HCT116 (cell line): ENCODE measurements at regions not wholly inside any gene's neighbourhood (a gene's known extent, or its start where the extent isn't known, plus 50 kb on each side); places are given as distances from the start of the nearest gene placed in this dataset.

Source experiments
- ATAC-seq: fragments of 200-7000 bp; cut with Tn5 transposase; 2 replicates; pipeline ENCODE4 v1.9.1; 2020; ENCODE audit warnings: mild to moderate bottlenecking, moderate library complexity
- BruUV-seq: library from RNA; stranded (reverse); fragments of 400-500 nt; replicated peaks from 2 replicates; lab custom pipeline; 2021; lab: Mats Ljungman, UMichigan
- CTCF ChIA-PET: fragments of 300-600 bp; sonication (Branson Sonifier 250); formaldehyde crosslinking; loops from one replicate; lab custom pipeline; 2021; ENCODE audit warnings: antibody characterized with exemption; lab: Charles Lee
- POLR2A ChIA-PET: fragments of 300-600, 350-600 bp; sonication (Branson Sonifier 250); formaldehyde crosslinking; loops from one replicate; lab custom pipeline; 2021; ENCODE audit warnings: antibody characterized with exemption; lab: Charles Lee
- RAD21 ChIA-PET, 2 experiments: fragments of 300-600 bp; sonication (Branson Sonifier 250); formaldehyde crosslinking; loops; one replicate each; lab custom pipeline; 2023; ENCODE audit warnings: low total read pairs in 2 of 2; ENCODE audit not compliant: uncharacterized antibody in 2 of 2, unreplicated experiment in 2 of 2, low non-redundant PET in 1 of 2; lab: Charles Lee
- DNase-seq: peaks from one replicate; pipeline ENCODE4 v3.0.0-alpha.2; 2010; ENCODE audit warnings: low read depth, low spot score
- H2AFZ ChIP-seq: fragments of 200-600 bp; shearing (Covaris generic), sonication (generic); 2 replicates; pipeline ENCODE4 v1.6.1; 2017; ENCODE audit warnings: low read depth, mixed run types, mixed read lengths, antibody characterized with exemption, low read length; ENCODE audit not compliant: poor library complexity, severe bottlenecking
- H3K27ac ChIP-seq: 2 replicates; pipeline ENCODE4 v1.5.1; 2012; ENCODE audit warnings: low read depth, low read length
- H3K27me3 ChIP-seq: fragments of 200-600 bp; sonication (generic); 2 replicates; pipeline ENCODE4 v1.6.1; 2016; ENCODE audit warnings: mixed run types, low read length, mixed read lengths; ENCODE audit not compliant: insufficient read depth
- H3K36me3 ChIP-seq, 2 experiments: fragments of 200-500 bp in 1 of 2; fragments of 200-600 bp in 1 of 2; sonication (Bioruptor generic) in 1 of 2; sonication (generic) in 1 of 2; 2 replicates each; pipeline versions ENCODE4 v1.5.1 to v1.6.1; 2014 to 2016; ENCODE audit warnings: low read length in 2 of 2, inconsistent platforms in 1 of 2, mixed read lengths in 1 of 2, mixed run types in 1 of 2; ENCODE audit not compliant: insufficient read depth in 2 of 2, control insufficient read depth in 1 of 2
- H3K4me1 ChIP-seq, 2 experiments: fragments of 200-600 bp in 1 of 2; sonication (generic) in 1 of 2; 2 replicates each; pipeline versions ENCODE4 v1.5.1 to v1.6.1; 2012 to 2017; ENCODE audit warnings: low read length in 2 of 2, inconsistent platforms in 1 of 2, mild to moderate bottlenecking in 1 of 2, mixed read lengths in 1 of 2, mixed run types in 1 of 2, moderate library complexity in 1 of 2; ENCODE audit not compliant: insufficient read depth in 2 of 2, control insufficient read depth in 1 of 2
- H3K4me2 ChIP-seq: fragments of 200-600 bp; sonication (generic); 2 replicates; pipeline ENCODE4 v1.6.1; 2017; ENCODE audit warnings: mixed run types, low read length, mixed read lengths
- H3K4me3 ChIP-seq, 2 experiments: fragments of 200-600 bp in 1 of 2; sonication (generic) in 1 of 2; replicated peaks in 1 of 2; 2 replicates each; pipeline ENCODE4 v1.5.1; 2011 to 2016; ENCODE audit warnings: low read length in 2 of 2, control low read depth in 1 of 2, low read depth in 1 of 2, mild to moderate bottlenecking in 1 of 2, mixed read lengths in 1 of 2, mixed run types in 1 of 2
- H3K79me2 ChIP-seq: fragments of 200-600 bp; sonication (generic); 2 replicates; pipeline ENCODE4 v1.6.1; 2017; ENCODE audit warnings: mild to moderate bottlenecking, mixed run types, low read length, moderate library complexity, mixed read lengths; ENCODE audit not compliant: insufficient read depth
- H3K9ac ChIP-seq: fragments of 200-600 bp; sonication (generic); 2 replicates; pipeline ENCODE4 v1.6.1; 2016; ENCODE audit warnings: low read length, mixed read lengths
- H3K9me2 ChIP-seq: fragments of 200-600 bp; sonication (generic), shearing (Covaris generic); 2 replicates; pipeline ENCODE4 v1.6.1; 2017; ENCODE audit warnings: mixed run types, mild to moderate bottlenecking, moderate library complexity; ENCODE audit not compliant: insufficient read depth
- H3K9me3 ChIP-seq, 2 experiments: fragments of 200-500 bp in 1 of 2; fragments of 200-600 bp in 1 of 2; sonication (Bioruptor generic) in 1 of 2; sonication (generic) in 1 of 2; 2 replicates each; pipeline ENCODE4 v1.6.1; 2014 to 2017; ENCODE audit warnings: low read length in 2 of 2, mixed read lengths in 2 of 2, inconsistent platforms in 1 of 2, low read depth in 1 of 2, mild to moderate bottlenecking in 1 of 2, mixed run types in 1 of 2, moderate library complexity in 1 of 2; ENCODE audit not compliant: control insufficient read depth in 1 of 2, insufficient read depth in 1 of 2
- H4K20me1 ChIP-seq: fragments of 200-600 bp; sonication (generic), shearing (Covaris generic); 2 replicates; pipeline ENCODE4 v1.6.1; 2017; ENCODE audit warnings: mixed run types, mild to moderate bottlenecking, moderate library complexity; ENCODE audit not compliant: insufficient read depth
- ATF3 ChIP-seq: IDR thresholded peaks from 2 replicates; pipeline ENCODE4 v1.6.1; 2012
- CBX3 ChIP-seq: IDR thresholded peaks from 2 replicates; pipeline ENCODE4 v1.6.1; 2012; ENCODE audit warnings: low read depth
- CEBPB ChIP-seq: IDR thresholded peaks from 2 replicates; pipeline ENCODE4 v1.6.1; 2012; ENCODE audit warnings: low read depth
- EGR1 ChIP-seq: IDR thresholded peaks from 2 replicates; pipeline ENCODE4 v1.6.1; 2012; ENCODE audit warnings: low read depth
- ELF1 ChIP-seq: IDR thresholded peaks from 2 replicates; pipeline ENCODE4 v1.6.1; 2012; ENCODE audit warnings: low read depth, borderline replicate concordance
- EZH2 ChIP-seq: fragments of 200-600 bp; sonication (generic); IDR thresholded peaks from 2 replicates; pipeline ENCODE4 v1.6.1; 2017; ENCODE audit warnings: antibody characterized with exemption, mixed run types
- EZH2phosphoT487 ChIP-seq: fragments of 200-600 bp; IDR thresholded peaks from 2 replicates; pipeline ENCODE4 v1.6.1; 2018; ENCODE audit warnings: antibody characterized with exemption, borderline replicate concordance
- FOSL1 ChIP-seq: IDR thresholded peaks from 2 replicates; pipeline ENCODE4 v1.6.1; 2012; ENCODE audit warnings: low read depth
- JUND ChIP-seq: IDR thresholded peaks from 2 replicates; pipeline ENCODE4 v1.6.1; 2012
- MAX ChIP-seq: IDR thresholded peaks from 2 replicates; pipeline ENCODE4 v1.6.1; 2012
- POLR2A ChIP-seq: IDR thresholded peaks from 2 replicates; pipeline ENCODE4 v1.7.0; 2011; ENCODE audit warnings: borderline replicate concordance; ENCODE audit not compliant: insufficient read depth, insufficient read length; ENCODE audit errors: extremely low read depth
- POLR2AphosphoS5 ChIP-seq: IDR thresholded peaks from 2 replicates; pipeline ENCODE4 v1.6.1; 2011; ENCODE audit warnings: mild to moderate bottlenecking, low read depth, low read length, moderate library complexity
- SIN3A ChIP-seq: IDR thresholded peaks from 2 replicates; pipeline ENCODE4 v1.6.1; 2012; ENCODE audit warnings: low read depth
- SP1 ChIP-seq: IDR thresholded peaks from 2 replicates; pipeline ENCODE4 v1.6.1; 2012; ENCODE audit warnings: low read depth
- SRF ChIP-seq: IDR thresholded peaks from 2 replicates; pipeline ENCODE4 v1.6.1; 2012; ENCODE audit warnings: low read depth
- TCF7L2 ChIP-seq: IDR thresholded peaks from 2 replicates; pipeline ENCODE4 v1.7.0; 2011; ENCODE audit warnings: borderline replicate concordance, inconsistent platforms; ENCODE audit not compliant: insufficient read depth, insufficient read length; ENCODE audit errors: extremely low read depth
- YY1 ChIP-seq: IDR thresholded peaks from 2 replicates; pipeline ENCODE4 v1.6.1; 2011; ENCODE audit warnings: low read length, low read depth, moderate library complexity, mild to moderate bottlenecking; ENCODE audit not compliant: insufficient replicate concordance; ENCODE audit errors: extremely low read depth
- ZFX ChIP-seq: fragments of 450-650 bp; IDR thresholded peaks from 2 replicates; pipeline ENCODE4 v1.6.1; 2017
- intact Hi-C: fragments of 100-400 bp; cut with micrococcal nuclease; formaldehyde crosslinking; loops from 2 replicates; pipeline ENCODE4 v1.10.0; 2022
- TF ChIP-seq, protein P1 (sequence below): IDR thresholded peaks from 2 replicates; pipeline ENCODE4 v1.6.1; 2011; ENCODE audit warnings: mild to moderate bottlenecking, low read length, moderate library complexity; ENCODE audit not compliant: insufficient replicate concordance; ENCODE audit errors: extremely low read depth
- TF ChIP-seq, protein P2 (sequence below), 3 experiments: fragments of 200-600 bp in 1 of 3; sonication (generic) in 1 of 3; IDR thresholded peaks in 2 of 3; conservative IDR thresholded peaks in 1 of 3; 2 replicates each; pipeline ENCODE4 v1.5.1; 2012 to 2017; ENCODE audit warnings: low read depth in 2 of 3, low read length in 2 of 3, antibody characterized with exemption in 1 of 3, borderline replicate concordance in 1 of 3, control low read depth in 1 of 3, mild to moderate bottlenecking in 1 of 3, mixed read lengths in 1 of 3, mixed run types in 1 of 3, moderate library complexity in 1 of 3; ENCODE audit not compliant: insufficient read depth in 1 of 3

DNA sequence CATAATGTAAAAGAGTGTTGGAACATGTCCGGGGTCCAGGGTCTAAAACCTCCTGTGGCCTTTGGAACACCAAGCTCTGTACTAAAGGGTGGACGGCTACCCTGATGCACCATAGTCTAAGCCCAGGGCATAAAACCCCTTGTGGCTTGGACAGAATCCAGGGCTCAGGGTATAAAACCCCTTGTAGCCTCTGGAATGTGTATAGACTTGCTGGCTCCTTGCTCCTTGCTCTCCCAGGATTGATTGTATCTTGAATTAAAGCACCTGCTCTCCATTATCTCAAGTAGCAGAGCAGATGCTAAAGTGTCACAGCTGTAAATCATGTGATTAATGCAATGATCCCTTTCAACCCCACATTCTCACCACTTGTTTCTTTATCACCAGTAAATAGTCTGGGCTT lies 556.5 kb downstream of the LRFN5 start (continued):
- TF ChIP-seq, protein P1, sequence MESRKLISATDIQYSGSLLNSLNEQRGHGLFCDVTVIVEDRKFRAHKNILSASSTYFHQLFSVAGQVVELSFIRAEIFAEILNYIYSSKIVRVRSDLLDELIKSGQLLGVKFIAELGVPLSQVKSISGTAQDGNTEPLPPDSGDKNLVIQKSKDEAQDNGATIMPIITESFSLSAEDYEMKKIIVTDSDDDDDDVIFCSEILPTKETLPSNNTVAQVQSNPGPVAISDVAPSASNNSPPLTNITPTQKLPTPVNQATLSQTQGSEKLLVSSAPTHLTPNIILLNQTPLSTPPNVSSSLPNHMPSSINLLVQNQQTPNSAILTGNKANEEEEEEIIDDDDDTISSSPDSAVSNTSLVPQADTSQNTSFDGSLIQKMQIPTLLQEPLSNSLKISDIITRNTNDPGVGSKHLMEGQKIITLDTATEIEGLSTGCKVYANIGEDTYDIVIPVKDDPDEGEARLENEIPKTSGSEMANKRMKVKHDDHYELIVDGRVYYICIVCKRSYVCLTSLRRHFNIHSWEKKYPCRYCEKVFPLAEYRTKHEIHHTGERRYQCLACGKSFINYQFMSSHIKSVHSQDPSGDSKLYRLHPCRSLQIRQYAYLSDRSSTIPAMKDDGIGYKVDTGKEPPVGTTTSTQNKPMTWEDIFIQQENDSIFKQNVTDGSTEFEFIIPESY = no peak
- TF ChIP-seq SP1 = no peak

DNA sequence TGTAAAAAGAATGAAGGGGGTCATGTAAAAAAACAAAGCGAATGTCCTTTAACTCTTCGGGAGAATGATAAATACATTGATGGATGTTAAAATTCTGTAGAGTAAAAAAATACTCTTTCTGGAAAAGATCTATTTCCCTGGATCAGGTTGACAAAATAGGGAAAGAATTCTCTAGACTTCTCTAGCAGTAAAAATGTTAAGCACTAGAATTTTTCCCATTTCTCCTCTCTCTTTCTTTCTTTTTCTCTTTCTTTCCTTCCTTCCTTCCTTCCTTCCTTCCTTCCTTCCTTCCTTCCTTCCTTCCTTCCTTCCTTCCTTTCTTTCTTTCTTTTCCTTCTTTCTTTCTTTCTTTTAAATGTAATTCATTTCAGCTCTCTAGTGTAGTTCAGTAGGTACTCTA lies 552.5 kb downstream of the LRFN5 start:
- H3K9me3 ChIP-seq = peaks cover 0 to 3% of the 10 kb centered on the region in 2 experiments; a peak in 1 of 4 replicates
- intact Hi-C loops = no loop called here
- CTCF ChIA-PET = no interaction called here
- H4K20me1 ChIP-seq = no peaks in the 10 kb centered on the region
- H3K36me3 ChIP-seq = no peaks in the 10 kb centered on the region
- H3K4me3 ChIP-seq = no peak overlapping the region
- H3K9ac ChIP-seq = no peak overlapping the region
- BruUV-seq = no TSS peak
- RAD21 ChIA-PET = no interaction called here
- no peaks in the 10 kb centered on the region for H3K9me2 ChIP-seq
- H3K4me2 ChIP-seq = no peak overlapping the region
- H3K79me2 ChIP-seq = no peaks in the 10 kb centered on the region
- DNase-seq (no peak), ATAC-seq (no peak)
- no peak overlapping the region for H3K27ac ChIP-seq
- POLR2A ChIA-PET = no interaction called here
- H3K27me3 ChIP-seq = no peaks in the 10 kb centered on the region
- no peak overlapping the region for H2AFZ ChIP-seq
- no peaks in the 10 kb centered on the region for H3K4me1 ChIP-seq
- TF ChIP-seq ELF1 (no peak), EZH2phosphoT487 (no peak), EZH2 (no peak), CEBPB (no peak), MAX (no peak), JUND (no peak), ZFX (no peak), SP1 (no peak), SRF (no peak), CBX3 (no peak), SIN3A (no peak), FOSL1 (no peak), YY1 (no peak), EGR1 (no peak), POLR2AphosphoS5 (no peak), TCF7L2 (no peak), ATF3 (no peak), POLR2A (no peak)
- TF ChIP-seq, protein P2, sequence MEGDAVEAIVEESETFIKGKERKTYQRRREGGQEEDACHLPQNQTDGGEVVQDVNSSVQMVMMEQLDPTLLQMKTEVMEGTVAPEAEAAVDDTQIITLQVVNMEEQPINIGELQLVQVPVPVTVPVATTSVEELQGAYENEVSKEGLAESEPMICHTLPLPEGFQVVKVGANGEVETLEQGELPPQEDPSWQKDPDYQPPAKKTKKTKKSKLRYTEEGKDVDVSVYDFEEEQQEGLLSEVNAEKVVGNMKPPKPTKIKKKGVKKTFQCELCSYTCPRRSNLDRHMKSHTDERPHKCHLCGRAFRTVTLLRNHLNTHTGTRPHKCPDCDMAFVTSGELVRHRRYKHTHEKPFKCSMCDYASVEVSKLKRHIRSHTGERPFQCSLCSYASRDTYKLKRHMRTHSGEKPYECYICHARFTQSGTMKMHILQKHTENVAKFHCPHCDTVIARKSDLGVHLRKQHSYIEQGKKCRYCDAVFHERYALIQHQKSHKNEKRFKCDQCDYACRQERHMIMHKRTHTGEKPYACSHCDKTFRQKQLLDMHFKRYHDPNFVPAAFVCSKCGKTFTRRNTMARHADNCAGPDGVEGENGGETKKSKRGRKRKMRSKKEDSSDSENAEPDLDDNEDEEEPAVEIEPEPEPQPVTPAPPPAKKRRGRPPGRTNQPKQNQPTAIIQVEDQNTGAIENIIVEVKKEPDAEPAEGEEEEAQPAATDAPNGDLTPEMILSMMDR (IDR thresholded peaks at IDR 0.05 in 2 of 3, conservative IDR thresholded peaks at IDR 0.05 in 1 of 3; ENCODE audit: borderline replicate concordance in 1 of 3, insufficient read depth in 1 of 3, low read depth in 2 of 3, low read length in 2 of 3) = no peak
